ENCODE measurements at regions not wholly inside any gene's neighbourhood (a gene's known extent, or its start where the extent isn't known, plus 50 kb on each side); places are given as distances from the start of the nearest gene placed in this dataset.

DNA sequence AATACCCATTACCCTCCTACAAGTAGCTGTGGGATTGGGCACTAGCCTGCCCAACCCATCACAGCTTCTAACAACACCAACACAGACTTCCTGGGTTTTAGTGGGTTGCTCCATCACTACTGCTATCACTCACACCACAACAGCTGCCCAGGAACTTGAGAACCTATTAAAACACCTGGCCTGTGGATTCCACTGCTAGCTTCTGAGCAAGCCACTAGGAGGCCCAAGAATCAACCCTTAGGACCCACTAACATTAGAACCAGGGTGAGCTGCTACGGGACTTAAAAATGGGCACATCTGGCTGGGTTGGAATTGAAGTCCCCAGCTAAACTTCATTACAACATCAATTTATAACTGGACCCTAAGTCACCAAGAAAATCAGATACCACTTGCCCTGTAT is 113.2 kb upstream of the TP63 start:
- TF ChIP-seq CTCF (IDR thresholded peaks at IDR 0.05) = no peak
- no peak for TF ChIP-seq REST (IDR thresholded peaks at IDR 0.05; ENCODE audit: insufficient read depth in 1 of 2, low read depth in 2 of 2, low read length in 1 of 2)
- TF ChIP-seq POLR2AphosphoS5 (IDR thresholded peaks at IDR 0.05; ENCODE audit: low read depth, low read length) = no peak
- TF ChIP-seq SIN3A (IDR thresholded peaks at IDR 0.05; ENCODE audit: borderline replicate concordance, insufficient read depth, low read depth, low read length) = no peak
